GM18505 (cell line): ENCODE measurements at regions not wholly inside any gene's neighbourhood (a gene's known extent, or its start where the extent isn't known, plus 50 kb on each side); places are given as distances from the start of the nearest gene placed in this dataset.

Source experiments
- ATAC-seq: cut with Tn5 transposase; IDR thresholded peaks from one replicate; pipeline ENCODE4 v1.9.1; 2021; ENCODE audit not compliant: unreplicated experiment
- POLR2A ChIP-seq: IDR thresholded peaks from 4 replicates; pipeline ENCODE4 v1.6.1; 2011; ENCODE audit warnings: borderline replicate concordance; ENCODE audit not compliant: insufficient read depth, insufficient read length; ENCODE audit errors: extremely low read depth

DNA sequence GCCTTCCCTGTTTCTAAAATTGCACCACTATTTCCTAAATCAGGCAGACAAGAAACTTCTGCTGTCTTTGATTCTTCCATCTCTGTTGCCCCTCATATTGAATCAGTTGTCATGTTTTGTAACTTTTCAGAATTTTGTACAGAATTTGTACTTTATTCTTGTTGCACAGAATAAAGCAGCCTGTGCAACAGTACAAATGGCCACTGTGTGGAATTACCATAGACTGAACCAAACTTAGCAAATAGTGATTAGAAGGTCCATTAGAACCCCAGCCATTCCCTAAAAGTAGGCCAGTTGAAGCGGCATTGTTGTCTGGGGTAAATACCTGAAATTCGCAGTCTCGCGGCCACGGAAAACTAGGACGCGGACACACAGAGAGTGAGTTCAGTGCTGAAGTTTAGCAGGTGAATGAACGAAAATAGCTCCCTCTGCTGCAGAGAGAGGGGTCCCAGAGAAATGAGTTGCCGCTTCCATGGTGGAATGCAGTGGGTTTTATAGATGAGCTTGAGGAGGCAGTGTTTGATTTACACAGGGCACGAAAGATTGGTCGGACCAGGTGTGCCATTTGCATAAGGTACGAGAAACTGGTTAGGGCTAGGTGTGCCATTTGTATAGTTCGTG, 71.8 kb downstream of the C4orf33 start:
- TF ChIP-seq POLR2A, result no peak
- ATAC-seq, result no peak

DNA sequence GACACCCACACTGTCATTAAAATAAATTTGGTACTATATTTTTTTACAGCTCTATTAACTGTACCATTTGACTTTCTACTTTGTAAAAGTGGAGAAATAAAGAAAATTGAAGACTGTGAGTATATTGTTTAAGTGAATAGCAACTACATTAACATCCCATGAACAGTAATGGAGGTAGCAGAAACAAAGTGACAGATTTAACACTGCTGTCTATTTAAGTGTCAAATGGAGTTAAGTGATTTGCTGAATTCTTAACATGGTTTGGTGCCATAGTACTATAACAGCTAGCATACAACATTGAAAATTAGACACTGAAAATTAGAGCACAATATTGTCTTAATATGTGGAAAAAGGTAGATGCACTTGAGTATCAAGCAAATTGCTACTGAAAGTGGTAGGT, 76.2 kb downstream of the C4orf33 start:
- no peak for TF ChIP-seq POLR2A
- no peak for ATAC-seq

DNA sequence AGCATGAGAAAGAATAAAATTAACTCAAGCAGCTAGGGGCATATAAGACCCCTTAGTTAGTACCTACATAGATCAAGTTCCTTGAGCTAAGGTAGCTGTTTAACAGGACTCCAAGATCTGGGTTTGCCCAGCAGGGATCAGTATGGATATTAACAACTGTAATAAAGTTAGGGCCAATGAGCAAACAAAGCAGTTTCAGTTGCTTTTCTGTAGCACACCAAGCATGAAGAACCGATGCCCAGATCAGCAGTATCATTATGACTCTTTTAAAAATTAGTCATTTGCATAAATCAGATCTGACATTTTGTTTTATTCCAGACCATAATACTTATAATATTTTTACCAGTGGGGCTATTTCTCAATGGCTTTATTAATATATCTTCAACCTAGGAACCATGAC, 80.9 kb downstream of the C4orf33 start:
- no peak for TF ChIP-seq POLR2A
- peak; percentile 74 for ATAC-seq

DNA sequence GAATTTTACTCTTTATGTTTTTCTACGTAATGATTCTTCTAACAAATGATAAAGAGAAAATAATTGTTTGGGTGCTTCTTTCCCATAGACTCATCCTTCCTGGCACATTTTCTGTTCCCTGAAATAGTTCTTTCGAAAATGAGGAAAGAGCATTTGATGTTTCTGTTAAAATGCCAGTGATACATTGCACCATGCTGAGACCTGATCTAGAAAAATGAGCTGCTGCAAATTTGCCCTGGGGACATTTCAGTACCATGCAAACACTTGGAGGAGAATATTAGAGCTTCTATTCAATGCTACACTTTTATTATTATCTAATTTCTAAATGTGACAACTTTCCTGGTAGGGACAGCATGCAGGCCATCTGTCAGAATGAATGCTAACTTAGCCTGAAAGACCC, 83.3 kb downstream of the C4orf33 start:
- no peak for TF ChIP-seq POLR2A
- no peak for ATAC-seq

DNA sequence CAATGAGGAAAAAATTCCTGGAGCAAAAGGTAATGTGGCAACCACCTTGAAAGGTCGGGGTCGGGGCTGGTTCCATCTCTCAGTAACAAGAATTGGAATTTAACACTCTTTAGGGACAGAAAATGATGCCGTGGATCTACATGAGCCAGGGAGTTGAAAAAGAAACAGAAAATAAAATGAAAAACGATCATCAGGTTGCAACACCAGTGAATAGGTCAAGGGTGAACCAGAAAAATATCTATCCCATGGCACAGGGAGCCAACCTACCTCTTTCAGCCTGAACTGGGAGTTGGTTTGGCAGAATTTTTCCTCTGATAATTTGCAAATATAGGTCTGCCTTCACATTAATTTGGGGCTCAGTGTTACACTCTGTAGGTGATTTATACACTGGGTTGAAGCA, 93.7 kb downstream of the C4orf33 start:
- no peak for TF ChIP-seq POLR2A
- no peak for ATAC-seq

DNA sequence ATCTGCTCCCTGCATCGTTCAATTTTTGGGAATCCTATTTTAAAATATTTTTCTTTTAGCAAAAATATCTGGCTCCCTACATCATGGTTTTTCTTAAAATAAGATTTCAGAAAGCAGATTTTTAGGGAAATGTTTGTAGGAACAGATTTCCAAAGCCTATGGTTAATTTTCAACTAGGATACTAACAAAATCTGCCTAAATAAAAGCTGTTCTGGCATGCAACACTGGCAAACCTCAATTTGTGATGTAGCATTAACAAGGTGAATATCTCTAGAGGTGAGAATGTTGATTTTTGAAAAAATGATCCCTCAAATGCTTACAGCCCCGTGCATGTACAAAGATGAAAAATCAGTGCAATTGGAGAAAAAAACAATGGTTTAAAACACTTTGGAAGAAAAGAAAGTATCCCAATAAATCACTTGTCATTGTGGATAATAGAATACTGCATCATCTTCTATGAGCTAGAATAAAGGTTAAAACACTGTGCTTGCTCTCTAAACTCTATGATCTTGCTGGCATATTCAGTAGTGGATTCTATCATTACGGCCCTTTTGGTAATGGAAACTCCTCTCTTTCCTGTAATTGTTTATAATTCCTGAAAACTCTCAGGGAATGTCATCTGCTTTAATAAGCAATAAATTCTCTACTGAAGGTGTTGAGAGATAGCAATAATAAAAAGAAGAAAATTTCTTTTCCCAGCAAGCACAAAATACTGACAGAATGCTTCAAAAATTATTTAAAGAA, 97.6 kb downstream of the C4orf33 start:
- TF ChIP-seq POLR2A, result no peak
- no peak for ATAC-seq

DNA sequence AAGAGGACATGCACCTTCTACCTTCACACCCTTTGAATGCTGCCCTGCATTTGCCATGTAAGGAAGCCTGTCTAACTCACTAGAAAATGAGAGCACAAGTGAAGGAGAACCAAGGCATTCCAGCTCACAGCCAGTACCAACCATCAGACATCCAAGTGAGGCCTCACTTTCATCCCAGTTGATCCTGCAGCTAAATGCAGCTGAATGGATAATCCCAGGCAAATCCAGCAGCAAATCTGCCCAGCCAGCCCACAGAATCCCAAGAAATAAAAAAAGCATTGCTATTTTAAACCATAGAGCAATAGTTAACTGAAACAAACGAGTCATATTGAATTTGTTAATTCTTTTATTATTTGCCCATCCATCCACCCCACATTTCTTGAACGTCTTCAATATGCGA, 112.5 kb downstream of the C4orf33 start:
- TF ChIP-seq POLR2A, result no peak
- ATAC-seq, result no peak

DNA sequence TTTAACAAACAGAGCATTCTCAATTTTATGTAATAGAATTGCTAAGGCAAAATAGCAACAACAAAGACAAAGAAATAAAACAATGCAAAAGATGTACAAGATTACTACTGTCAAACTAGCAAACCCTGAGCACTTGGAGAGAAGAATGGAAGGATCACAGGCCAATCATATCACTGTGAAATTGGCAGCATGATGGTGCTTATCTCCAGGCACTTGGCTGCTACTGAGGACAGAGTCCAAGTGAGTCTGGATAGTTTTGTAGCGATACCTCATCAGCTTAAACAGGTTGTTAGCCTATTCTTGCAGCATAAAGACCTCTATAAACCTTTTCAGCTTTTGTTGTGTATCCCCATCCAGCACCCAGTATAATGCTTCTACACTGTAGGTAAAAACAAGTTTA, 117.7 kb downstream of the C4orf33 start:
- no peak for ATAC-seq
- no peak for TF ChIP-seq POLR2A

DNA sequence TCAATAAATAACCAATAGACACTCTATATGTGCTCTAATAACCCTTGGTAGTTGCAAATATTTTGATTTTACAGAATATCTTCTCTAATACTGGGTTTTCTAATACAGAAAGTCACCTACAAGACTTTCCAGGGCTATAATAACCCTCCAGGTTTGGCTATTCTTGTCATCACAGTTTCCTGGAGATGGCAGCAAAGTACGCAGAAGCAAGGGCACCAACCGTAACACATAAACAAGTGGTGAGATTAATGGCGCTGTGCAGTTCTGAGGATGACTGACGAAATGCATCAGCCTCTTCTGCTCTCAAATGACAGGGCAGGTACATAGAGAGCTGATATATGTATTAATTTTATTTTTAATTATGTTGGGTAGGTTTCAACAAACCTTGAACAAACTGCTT, 122.4 kb downstream of the C4orf33 start:
- peak; percentile 68 for ATAC-seq
- TF ChIP-seq POLR2A, result no peak

DNA sequence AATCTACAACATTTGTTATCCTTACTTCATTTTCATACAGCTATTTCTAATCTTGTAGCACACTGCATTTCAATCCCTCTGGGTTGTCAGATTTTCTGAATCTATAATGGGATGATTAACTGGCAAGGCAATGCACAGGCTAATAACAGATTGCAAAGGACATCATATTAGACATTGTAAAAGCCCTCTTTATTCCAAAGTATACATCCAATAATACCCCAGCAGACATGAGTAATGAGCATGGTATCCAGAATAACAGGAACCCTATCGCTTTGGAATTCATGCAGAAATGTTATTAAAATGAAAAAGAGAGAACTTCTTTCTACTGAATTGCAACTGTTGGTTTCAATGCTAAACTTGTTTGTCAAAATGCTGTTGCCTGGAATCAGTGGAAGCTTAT, 122.9 kb downstream of the C4orf33 start:
- ATAC-seq, result no peak
- TF ChIP-seq POLR2A, result no peak

DNA sequence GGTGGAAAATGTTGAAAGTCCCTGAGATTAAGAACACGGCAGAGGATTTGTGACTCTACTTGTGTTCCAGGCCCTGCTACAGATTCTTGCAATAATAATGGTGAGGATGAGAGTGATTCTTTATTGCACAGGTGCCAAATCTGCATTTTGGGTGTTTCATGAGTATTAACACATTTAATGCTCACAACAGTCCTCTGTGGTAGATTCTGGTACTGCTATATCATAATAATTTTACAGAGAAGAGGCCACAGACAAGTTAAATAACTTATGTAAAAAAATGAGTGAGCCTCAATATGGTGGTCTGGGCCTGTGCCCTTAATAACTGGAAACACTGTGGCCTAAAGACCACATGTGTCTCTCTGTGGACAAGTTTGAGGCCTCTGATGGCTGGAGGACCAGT, 124.3 kb downstream of the C4orf33 start:
- no peak for ATAC-seq
- TF ChIP-seq POLR2A, result no peak

DNA sequence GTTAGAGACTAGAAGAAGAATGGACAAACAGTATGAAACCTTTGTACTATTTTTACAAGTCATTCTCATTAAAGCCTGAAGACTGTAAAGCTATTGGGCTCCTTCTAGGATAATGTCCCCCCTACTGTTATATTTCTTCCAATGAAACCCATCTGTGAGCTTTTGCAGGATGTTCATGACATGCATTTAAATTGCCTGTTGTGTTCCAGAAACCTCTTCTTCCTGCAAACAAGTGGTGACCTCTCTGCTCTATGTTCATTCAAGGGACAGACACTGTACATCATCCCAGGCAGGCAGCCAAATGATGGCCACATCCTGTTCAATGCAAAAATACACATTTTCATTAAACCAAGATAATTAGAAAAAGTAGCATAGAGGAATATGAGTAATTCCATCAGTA, 128.0 kb downstream of the C4orf33 start:
- no peak for ATAC-seq
- TF ChIP-seq POLR2A, result no peak

DNA sequence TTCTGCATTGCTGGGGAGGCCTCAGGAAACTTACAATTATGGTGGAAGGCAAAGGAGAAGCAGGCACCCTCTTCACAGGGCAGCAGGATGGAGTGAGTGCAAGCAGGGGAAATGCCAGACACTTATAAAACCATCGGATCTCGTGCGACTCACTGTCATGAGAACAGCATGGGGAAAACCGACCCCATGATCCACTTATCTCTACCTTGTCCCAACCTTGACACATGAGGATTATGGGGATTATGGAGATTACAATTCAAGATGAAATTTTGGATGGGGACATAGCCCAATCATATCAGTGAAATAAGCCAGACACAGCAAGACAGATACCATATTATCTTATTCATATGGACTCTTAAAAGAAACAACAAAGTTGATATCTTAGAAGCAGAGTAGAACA, 134.9 kb downstream of the C4orf33 start:
- no peak for TF ChIP-seq POLR2A
- no peak for ATAC-seq

DNA sequence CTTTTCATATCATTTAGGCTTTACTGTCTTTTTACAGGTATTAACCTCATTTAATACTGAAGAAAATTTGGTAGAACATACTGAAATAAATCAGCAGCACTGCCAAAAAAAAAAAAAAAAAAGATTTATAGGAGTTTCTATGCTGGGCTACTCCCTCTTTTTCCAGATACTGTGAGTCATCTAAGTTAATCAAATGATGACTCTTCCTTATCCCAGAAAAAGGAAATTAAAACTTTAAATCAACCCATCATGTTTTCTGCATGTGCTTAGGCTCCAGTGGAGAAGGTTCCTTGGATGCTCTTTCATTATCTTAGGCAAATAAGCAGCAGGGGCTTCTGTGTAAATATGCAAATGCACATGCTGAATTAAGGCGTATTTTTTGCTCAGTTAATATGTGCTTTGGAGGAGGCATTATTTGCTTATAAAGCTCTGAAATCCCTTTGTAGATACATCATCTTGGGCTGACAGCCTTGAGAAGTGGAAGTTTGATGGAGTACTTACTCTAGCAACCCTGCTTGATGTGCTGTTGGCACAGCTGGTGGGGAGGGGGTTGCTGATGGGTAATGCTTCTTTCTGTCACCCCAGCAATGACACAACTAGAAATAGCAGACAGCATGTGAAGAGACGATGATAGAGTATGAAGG, 136.1 kb downstream of the C4orf33 start:
- ATAC-seq, result no peak
- no peak for TF ChIP-seq POLR2A
